ENCODE measurements at regions not wholly inside any gene's neighbourhood (a gene's known extent, or its start where the extent isn't known, plus 50 kb on each side); places are given as distances from the start of the nearest gene placed in this dataset.

- Histone ChIP-seq H3K4me2 (ENCODE audit: insufficient read depth, low read length) (no peak overlapping the region), H3K27ac (ENCODE audit: low read length) (no peak overlapping the region), H3K4me3 (ENCODE audit: low read depth in 1 of 2, low read length in 2 of 2) (no peak overlapping the region), H2AFZ (ENCODE audit: low read depth, low read length) (no peak overlapping the region), H3K4me1 (ENCODE audit: insufficient read depth, low read length) (no peaks in the 10 kb centered on the region), H3K79me2 (ENCODE audit: insufficient read depth, low read length) (no peaks in the 10 kb centered on the region), H4K20me1 (ENCODE audit: insufficient read depth, low read length) (no peaks in the 10 kb centered on the region), H3K27me3 (ENCODE audit: insufficient read depth, low read length, poor library complexity) (no peaks in the 10 kb centered on the region), H3K9ac (ENCODE audit: low read depth, low read length) (no peak overlapping the region), H3K9me3 (ENCODE audit: insufficient read depth, low read length, severe bottlenecking) (no peaks in the 10 kb centered on the region), H3K36me3 (ENCODE audit: insufficient read depth, low read length) (no peaks in the 10 kb centered on the region)
- ATAC-seq (ENCODE audit: insufficient read depth, low read depth) (no peak), DNase-seq (no peak)
- no peak for TF ChIP-seq CTCF (IDR thresholded peaks at IDR 0.05; ENCODE audit: borderline replicate concordance, extremely low read depth, low read length, poor library complexity, severe bottlenecking)
- TF ChIP-seq EZH2 (IDR thresholded peaks at IDR 0.05; ENCODE audit: borderline replicate concordance, low read depth, low read length, severe bottlenecking) = no peak
These were observed 989.0 kb downstream of the TBL1XR1 start for GRCh38 chr3:176208283-176208682.

- DNase-seq = no peak
- ATAC-seq (ENCODE audit: insufficient read depth, low read depth) = no peak
- H3K27ac ChIP-seq (ENCODE audit: low read length) = no peak overlapping the region
- H3K9ac ChIP-seq (ENCODE audit: low read depth, low read length) = no peak overlapping the region
- H3K9me3 ChIP-seq (ENCODE audit: insufficient read depth, low read length, severe bottlenecking) = no peaks in the 10 kb centered on the region
- TF ChIP-seq EZH2 (IDR thresholded peaks at IDR 0.05; ENCODE audit: borderline replicate concordance, low read depth, low read length, severe bottlenecking) (no peak), CTCF (IDR thresholded peaks at IDR 0.05; ENCODE audit: borderline replicate concordance, extremely low read depth, low read length, poor library complexity, severe bottlenecking) (no peak)
- no peaks in the 10 kb centered on the region for H3K4me1 ChIP-seq (ENCODE audit: insufficient read depth, low read length)
- no peak overlapping the region for H3K4me3 ChIP-seq (ENCODE audit: low read depth in 1 of 2, low read length in 2 of 2)
- no peaks in the 10 kb centered on the region for H3K27me3 ChIP-seq (ENCODE audit: insufficient read depth, low read length, poor library complexity)
- no peaks in the 10 kb centered on the region for H3K36me3 ChIP-seq (ENCODE audit: insufficient read depth, low read length)
- no peak overlapping the region for H2AFZ ChIP-seq (ENCODE audit: low read depth, low read length)
- no peak overlapping the region for H3K4me2 ChIP-seq (ENCODE audit: insufficient read depth, low read length)
- H4K20me1 ChIP-seq (ENCODE audit: insufficient read depth, low read length) = no peaks in the 10 kb centered on the region
- no peaks in the 10 kb centered on the region for H3K79me2 ChIP-seq (ENCODE audit: insufficient read depth, low read length)
These were observed 990.5 kb downstream of the TBL1XR1 start for GRCh38 chr3:176206809-176207208.

GRCh38 chr3:176202652-176203051 lies 994.6 kb downstream of the TBL1XR1 start:
- no peak overlapping the region for H3K27ac ChIP-seq (ENCODE audit: low read length)
- no peaks in the 10 kb centered on the region for H3K9me3 ChIP-seq (ENCODE audit: insufficient read depth, low read length, severe bottlenecking)
- no peaks in the 10 kb centered on the region for H3K36me3 ChIP-seq (ENCODE audit: insufficient read depth, low read length)
- TF ChIP-seq EZH2 (IDR thresholded peaks at IDR 0.05; ENCODE audit: borderline replicate concordance, low read depth, low read length, severe bottlenecking) (no peak), CTCF (IDR thresholded peaks at IDR 0.05; ENCODE audit: borderline replicate concordance, extremely low read depth, low read length, poor library complexity, severe bottlenecking) (no peak)
- no peak overlapping the region for H3K4me3 ChIP-seq (ENCODE audit: low read depth in 1 of 2, low read length in 2 of 2)
- no peaks in the 10 kb centered on the region for H3K4me1 ChIP-seq (ENCODE audit: insufficient read depth, low read length)
- no peaks in the 10 kb centered on the region for H4K20me1 ChIP-seq (ENCODE audit: insufficient read depth, low read length)
- H3K79me2 ChIP-seq (ENCODE audit: insufficient read depth, low read length) = no peaks in the 10 kb centered on the region
- H3K4me2 ChIP-seq (ENCODE audit: insufficient read depth, low read length) = no peak overlapping the region
- H3K27me3 ChIP-seq (ENCODE audit: insufficient read depth, low read length, poor library complexity) = no peaks in the 10 kb centered on the region
- H2AFZ ChIP-seq (ENCODE audit: low read depth, low read length) = no peak overlapping the region
- no peak overlapping the region for H3K9ac ChIP-seq (ENCODE audit: low read depth, low read length)
- ATAC-seq (ENCODE audit: insufficient read depth, low read depth) (no peak), DNase-seq (no peak)
